Upper lobe of left lung (tissue), 4 donors: ENCODE measurements at regions not wholly inside any gene's neighbourhood (a gene's known extent, or its start where the extent isn't known, plus 50 kb on each side); places are given as distances from the start of the nearest gene placed in this dataset.
"Not testable (repeated sequence)": the region's sequence is repeated elsewhere in the genome, so short reads cannot be mapped to it uniquely, and the experiment has no call there.

Experiments
- EP300 ChIP-seq, 4 donors: sonication (generic); formaldehyde crosslinking; IDR thresholded peaks; one replicate each; pipeline ENCODE4 v1.5.1; 2017; ENCODE audit warnings: antibody characterized with exemption in 4 of 4, control low read depth in 2 of 4
- POLR2A ChIP-seq, 4 donors: fragments of 450-650 bp; IDR thresholded peaks; one replicate each; pipeline ENCODE4 v1.5.1; 2016 to 2017; ENCODE audit warnings: antibody characterized with exemption in 4 of 4, mild to moderate bottlenecking in 2 of 4
- TF ChIP-seq, protein P1 (sequence below), 6 experiments: fragments of 450-650 bp in 4 of 6; fragments of 200-600 bp in 2 of 6; sonication (generic) in 2 of 6; IDR thresholded peaks; one replicate each; pipeline ENCODE4 v1.5.1; 2016 to 2019; ENCODE audit warnings: antibody characterized with exemption in 6 of 6

DNA sequence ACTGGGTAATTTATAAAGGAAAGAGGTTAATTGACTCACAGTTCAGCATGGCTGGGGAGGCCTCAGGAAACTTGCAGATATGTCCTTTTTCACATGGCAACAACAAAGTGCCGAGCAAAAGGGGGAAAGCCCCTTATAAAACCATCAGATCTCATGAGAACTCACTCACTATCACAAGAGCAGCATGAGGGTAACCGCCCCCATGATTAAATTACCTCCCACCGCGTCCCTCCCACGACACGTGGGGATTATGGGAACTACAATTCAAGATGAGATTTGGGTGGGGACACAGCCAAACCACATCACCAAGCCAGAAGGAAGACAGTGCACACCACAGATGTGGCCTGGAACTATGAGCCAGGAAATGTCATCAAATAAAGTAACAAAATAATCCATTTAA lies 292.8 kb downstream of the FOXO1 start:
- TF ChIP-seq, protein P1, sequence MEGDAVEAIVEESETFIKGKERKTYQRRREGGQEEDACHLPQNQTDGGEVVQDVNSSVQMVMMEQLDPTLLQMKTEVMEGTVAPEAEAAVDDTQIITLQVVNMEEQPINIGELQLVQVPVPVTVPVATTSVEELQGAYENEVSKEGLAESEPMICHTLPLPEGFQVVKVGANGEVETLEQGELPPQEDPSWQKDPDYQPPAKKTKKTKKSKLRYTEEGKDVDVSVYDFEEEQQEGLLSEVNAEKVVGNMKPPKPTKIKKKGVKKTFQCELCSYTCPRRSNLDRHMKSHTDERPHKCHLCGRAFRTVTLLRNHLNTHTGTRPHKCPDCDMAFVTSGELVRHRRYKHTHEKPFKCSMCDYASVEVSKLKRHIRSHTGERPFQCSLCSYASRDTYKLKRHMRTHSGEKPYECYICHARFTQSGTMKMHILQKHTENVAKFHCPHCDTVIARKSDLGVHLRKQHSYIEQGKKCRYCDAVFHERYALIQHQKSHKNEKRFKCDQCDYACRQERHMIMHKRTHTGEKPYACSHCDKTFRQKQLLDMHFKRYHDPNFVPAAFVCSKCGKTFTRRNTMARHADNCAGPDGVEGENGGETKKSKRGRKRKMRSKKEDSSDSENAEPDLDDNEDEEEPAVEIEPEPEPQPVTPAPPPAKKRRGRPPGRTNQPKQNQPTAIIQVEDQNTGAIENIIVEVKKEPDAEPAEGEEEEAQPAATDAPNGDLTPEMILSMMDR (IDR thresholded peaks at IDR 0.05): not testable (repeated sequence)
- not testable (repeated sequence) for TF ChIP-seq POLR2A, EP300 (IDR thresholded peaks at IDR 0.05)
